Esophagus muscularis mucosa (tissue), 4 donors: ENCODE measurements at regions not wholly inside any gene's neighbourhood (a gene's known extent, or its start where the extent isn't known, plus 50 kb on each side); places are given as distances from the start of the nearest gene placed in this dataset.

ENCODE experiments used
- DNase-seq: peaks from one replicate; pipeline ENCODE4 v3.0.0-alpha.2; 2017; ENCODE audit errors: extremely low spot score
- H3K27ac ChIP-seq, 4 donors: fragments of 200-600 bp; sonication (generic); replicated peaks in 1 of 4; 1 replicate in 3 of 4; 2 replicates in 1 of 4; pipeline ENCODE4 v1.5.1; 2016 to 2019; ENCODE audit warnings: mild to moderate bottlenecking in 1 of 4
- H3K27me3 ChIP-seq, 4 donors: fragments of 200-600 bp; sonication (generic); one replicate each; pipeline versions ENCODE4 v1.5.1 to v1.6.0; 2016 to 2019
- H3K36me3 ChIP-seq, 4 donors: fragments of 200-600 bp; sonication (generic); one replicate each; pipeline ENCODE4 v1.5.1; 2016 to 2019
- H3K4me1 ChIP-seq, 4 donors: fragments of 200-600 bp; sonication (generic); one replicate each; pipeline ENCODE4 v1.5.1; 2016 to 2019
- H3K4me3 ChIP-seq, 4 donors: fragments of 200-600 bp; sonication (generic); 1 replicate in 2 of 4; 2 replicates in 2 of 4; pipeline ENCODE4 v1.5.1; 2016 to 2019; ENCODE audit warnings: mild to moderate bottlenecking in 4 of 4, moderate library complexity in 1 of 4
- H3K9me3 ChIP-seq, 4 donors: fragments of 200-600 bp; sonication (generic); 1 replicate in 3 of 4; 2 replicates in 1 of 4; pipeline ENCODE4 v1.5.1; 2016 to 2019
- CTCF ChIP-seq, 3 experiments: fragments of 200-600 bp in 2 of 3; fragments of 450-650 bp in 1 of 3; sonication (generic) in 2 of 3; IDR thresholded peaks; one replicate each; pipeline ENCODE4 v1.5.1; 2017 to 2019; ENCODE audit warnings: antibody characterized with exemption in 3 of 3, mild to moderate bottlenecking in 2 of 3, moderate library complexity in 1 of 3
- EP300 ChIP-seq: sonication (generic); formaldehyde crosslinking; IDR thresholded peaks from one replicate; pipeline ENCODE4 v1.6.1; 2017; ENCODE audit warnings: antibody characterized with exemption
- POLR2A ChIP-seq: fragments of 450-650 bp; IDR thresholded peaks from one replicate; pipeline ENCODE4 v1.6.1; 2017; ENCODE audit warnings: antibody characterized with exemption, moderate library complexity, mild to moderate bottlenecking, low read depth
- POLR2AphosphoS5 ChIP-seq, 2 donors: sonication (generic); formaldehyde crosslinking; IDR thresholded peaks; one replicate each; pipeline ENCODE4 v1.6.1; 2017; ENCODE audit warnings: antibody characterized with exemption in 2 of 2
- WGBS: methylation state at CpG from one replicate; pipeline ENCODE4 v1.1.5; 2018; 5-methylcytosine and 5-hydroxymethylcytosine counted together
- intact Hi-C: fragments of 100-400 bp; cut with DNase I; formaldehyde crosslinking; loops from one replicate; pipeline ENCODE4 v1.15.1; 2023

- Histone ChIP-seq H3K27me3 (no peaks in the 10 kb centered on the region), H3K4me1 (no peaks in the 10 kb centered on the region), H3K9me3 (no peaks in the 10 kb centered on the region), H3K36me3 (no peaks in the 10 kb centered on the region), H3K27ac (no peak overlapping the region), H3K4me3 (no peak overlapping the region)
- 85% methylated on average over 5 of the region's 5 CpGs for WGBS
- intact Hi-C loops: no loop called here
- no peak for DNase-seq
- TF ChIP-seq CTCF (IDR thresholded peaks at IDR 0.05) (no peak), POLR2AphosphoS5 (IDR thresholded peaks at IDR 0.05) (no peak), EP300 (no peak), POLR2A (no peak)
These were observed 158.8 kb downstream of the TMEM161B start for GRCh38 chr5:88109818-88110217.

GRCh38 chr5:88108490-88109279 lies 160.0 kb downstream of the TMEM161B start:
- TF ChIP-seq CTCF (IDR thresholded peaks at IDR 0.05): no peak
- no peak for TF ChIP-seq EP300
- TF ChIP-seq POLR2AphosphoS5 (IDR thresholded peaks at IDR 0.05): no peak
- no peak for TF ChIP-seq POLR2A
- intact Hi-C loops: no loop called here
- Histone ChIP-seq H3K27ac (no peak overlapping the region), H3K9me3 (no peaks in the 10 kb centered on the region), H3K36me3 (no peaks in the 10 kb centered on the region), H3K27me3 (no peaks in the 10 kb centered on the region), H3K4me1 (no peaks in the 10 kb centered on the region), H3K4me3 (no peak overlapping the region)
- WGBS: 78% methylated on average over 8 of the region's 8 CpGs
- DNase-seq: no peak

GRCh38 chr5:88094906-88095496 lies 173.6 kb downstream of the TMEM161B start:
- Histone ChIP-seq H3K4me3 (no peak overlapping the region), H3K36me3 (no peaks in the 10 kb centered on the region), H3K4me1 (no peaks in the 10 kb centered on the region), H3K27ac (no peak overlapping the region), H3K9me3 (no peaks in the 10 kb centered on the region), H3K27me3 (no peaks in the 10 kb centered on the region)
- DNase-seq: no peak
- WGBS: 33% methylated on average over 2 of the region's 2 CpGs
- intact Hi-C loops: no loop called here
- TF ChIP-seq CTCF (IDR thresholded peaks at IDR 0.05) (no peak), EP300 (no peak), POLR2AphosphoS5 (IDR thresholded peaks at IDR 0.05) (no peak), POLR2A (no peak)

- no peaks in the 10 kb centered on the region for H3K27me3 ChIP-seq
- no peaks in the 10 kb centered on the region for H3K36me3 ChIP-seq
- intact Hi-C loops: no loop called here
- no peaks in the 10 kb centered on the region for H3K4me1 ChIP-seq
- H3K9me3 ChIP-seq: no peaks in the 10 kb centered on the region
- H3K27ac ChIP-seq: no peak overlapping the region
- TF ChIP-seq POLR2A (no peak), POLR2AphosphoS5 (IDR thresholded peaks at IDR 0.05) (no peak), EP300 (no peak), CTCF (IDR thresholded peaks at IDR 0.05) (no peak)
- H3K4me3 ChIP-seq: no peak overlapping the region
- DNase-seq: no peak
- WGBS: 58% methylated on average over 3 of the region's 3 CpGs
These were observed 174.2 kb downstream of the TMEM161B start for GRCh38 chr5:88094403-88094802.
